Panc1 (cell line): ENCODE measurements at regions not wholly inside any gene's neighbourhood (a gene's known extent, or its start where the extent isn't known, plus 50 kb on each side); places are given as distances from the start of the nearest gene placed in this dataset.

Experiments
- POLR2AphosphoS5 ChIP-seq: IDR thresholded peaks from 2 replicates; pipeline ENCODE4 v1.6.1; 2012; ENCODE audit warnings: mild to moderate bottlenecking, low read depth, low read length, moderate library complexity
- SIN3A ChIP-seq: IDR thresholded peaks from 2 replicates; pipeline ENCODE4 v1.6.1; 2012; ENCODE audit warnings: low read depth, mild to moderate bottlenecking, low read length, moderate library complexity, borderline replicate concordance; ENCODE audit not compliant: insufficient read depth
- TCF7L2 ChIP-seq: IDR thresholded peaks from 2 replicates; pipeline ENCODE4 v1.6.1; 2011; ENCODE audit warnings: mild to moderate bottlenecking, low read depth, low read length, inconsistent platforms
- TF ChIP-seq, protein P1 (sequence below): fragments of 450-650 bp; IDR thresholded peaks from 2 replicates; pipeline ENCODE4 v1.5.1; 2017; ENCODE audit warnings: mild to moderate bottlenecking
- TF ChIP-seq, protein P2 (sequence below), 2 experiments: IDR thresholded peaks; 2 replicates each; pipeline ENCODE4 v1.6.1; 2011 to 2012; ENCODE audit warnings: low read depth in 2 of 2, control low read depth in 1 of 2, low read length in 1 of 2, mild to moderate bottlenecking in 1 of 2, moderate library complexity in 1 of 2; ENCODE audit not compliant: insufficient read depth in 1 of 2

DNA sequence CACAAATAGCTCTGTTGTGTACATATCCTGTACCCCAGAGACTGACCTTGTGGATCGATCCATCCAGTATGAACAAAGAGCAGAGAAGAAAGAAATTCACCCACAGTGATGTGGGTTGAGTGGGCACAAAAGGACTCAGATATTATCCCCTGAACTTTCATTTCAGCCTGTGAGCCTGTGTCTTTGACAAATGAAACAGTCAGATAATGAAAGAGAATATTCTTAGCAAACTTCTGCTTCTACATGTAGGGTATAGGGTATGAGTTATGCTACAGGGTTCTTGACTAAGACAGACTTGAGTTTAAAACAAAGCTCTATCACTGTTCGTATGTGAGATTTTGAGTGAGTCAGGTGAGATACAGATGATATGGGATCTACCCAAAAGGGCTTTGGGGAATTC is 359.7 kb downstream of the MAFB start:
- TF ChIP-seq, protein P1, sequence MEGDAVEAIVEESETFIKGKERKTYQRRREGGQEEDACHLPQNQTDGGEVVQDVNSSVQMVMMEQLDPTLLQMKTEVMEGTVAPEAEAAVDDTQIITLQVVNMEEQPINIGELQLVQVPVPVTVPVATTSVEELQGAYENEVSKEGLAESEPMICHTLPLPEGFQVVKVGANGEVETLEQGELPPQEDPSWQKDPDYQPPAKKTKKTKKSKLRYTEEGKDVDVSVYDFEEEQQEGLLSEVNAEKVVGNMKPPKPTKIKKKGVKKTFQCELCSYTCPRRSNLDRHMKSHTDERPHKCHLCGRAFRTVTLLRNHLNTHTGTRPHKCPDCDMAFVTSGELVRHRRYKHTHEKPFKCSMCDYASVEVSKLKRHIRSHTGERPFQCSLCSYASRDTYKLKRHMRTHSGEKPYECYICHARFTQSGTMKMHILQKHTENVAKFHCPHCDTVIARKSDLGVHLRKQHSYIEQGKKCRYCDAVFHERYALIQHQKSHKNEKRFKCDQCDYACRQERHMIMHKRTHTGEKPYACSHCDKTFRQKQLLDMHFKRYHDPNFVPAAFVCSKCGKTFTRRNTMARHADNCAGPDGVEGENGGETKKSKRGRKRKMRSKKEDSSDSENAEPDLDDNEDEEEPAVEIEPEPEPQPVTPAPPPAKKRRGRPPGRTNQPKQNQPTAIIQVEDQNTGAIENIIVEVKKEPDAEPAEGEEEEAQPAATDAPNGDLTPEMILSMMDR: no peak
- no peak for TF ChIP-seq POLR2AphosphoS5
- TF ChIP-seq, protein P2, sequence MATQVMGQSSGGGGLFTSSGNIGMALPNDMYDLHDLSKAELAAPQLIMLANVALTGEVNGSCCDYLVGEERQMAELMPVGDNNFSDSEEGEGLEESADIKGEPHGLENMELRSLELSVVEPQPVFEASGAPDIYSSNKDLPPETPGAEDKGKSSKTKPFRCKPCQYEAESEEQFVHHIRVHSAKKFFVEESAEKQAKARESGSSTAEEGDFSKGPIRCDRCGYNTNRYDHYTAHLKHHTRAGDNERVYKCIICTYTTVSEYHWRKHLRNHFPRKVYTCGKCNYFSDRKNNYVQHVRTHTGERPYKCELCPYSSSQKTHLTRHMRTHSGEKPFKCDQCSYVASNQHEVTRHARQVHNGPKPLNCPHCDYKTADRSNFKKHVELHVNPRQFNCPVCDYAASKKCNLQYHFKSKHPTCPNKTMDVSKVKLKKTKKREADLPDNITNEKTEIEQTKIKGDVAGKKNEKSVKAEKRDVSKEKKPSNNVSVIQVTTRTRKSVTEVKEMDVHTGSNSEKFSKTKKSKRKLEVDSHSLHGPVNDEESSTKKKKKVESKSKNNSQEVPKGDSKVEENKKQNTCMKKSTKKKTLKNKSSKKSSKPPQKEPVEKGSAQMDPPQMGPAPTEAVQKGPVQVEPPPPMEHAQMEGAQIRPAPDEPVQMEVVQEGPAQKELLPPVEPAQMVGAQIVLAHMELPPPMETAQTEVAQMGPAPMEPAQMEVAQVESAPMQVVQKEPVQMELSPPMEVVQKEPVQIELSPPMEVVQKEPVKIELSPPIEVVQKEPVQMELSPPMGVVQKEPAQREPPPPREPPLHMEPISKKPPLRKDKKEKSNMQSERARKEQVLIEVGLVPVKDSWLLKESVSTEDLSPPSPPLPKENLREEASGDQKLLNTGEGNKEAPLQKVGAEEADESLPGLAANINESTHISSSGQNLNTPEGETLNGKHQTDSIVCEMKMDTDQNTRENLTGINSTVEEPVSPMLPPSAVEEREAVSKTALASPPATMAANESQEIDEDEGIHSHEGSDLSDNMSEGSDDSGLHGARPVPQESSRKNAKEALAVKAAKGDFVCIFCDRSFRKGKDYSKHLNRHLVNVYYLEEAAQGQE (IDR thresholded peaks at IDR 0.05; ENCODE audit: insufficient read depth in 1 of 2, low read depth in 2 of 2, low read length in 1 of 2): no peak
- no peak for TF ChIP-seq SIN3A
- no peak for TF ChIP-seq TCF7L2
